AG09309 (cell line): ENCODE measurements at regions not wholly inside any gene's neighbourhood (a gene's known extent, or its start where the extent isn't known, plus 50 kb on each side); places are given as distances from the start of the nearest gene placed in this dataset.

Source experiments
- DNase-seq: peaks from one replicate; pipeline ENCODE4 v3.0.0-alpha.2; 2010; ENCODE audit warnings: low read depth
- H3K4me3 ChIP-seq: 2 replicates; pipeline ENCODE4 v1.5.1; 2011; ENCODE audit warnings: mild to moderate bottlenecking, low read depth, low read length, moderate library complexity; ENCODE audit not compliant: control insufficient read depth
- TF ChIP-seq, protein P1 (sequence below): IDR thresholded peaks from 2 replicates; pipeline ENCODE4 v1.5.1; 2011; ENCODE audit warnings: mild to moderate bottlenecking, low read depth, low read length, inconsistent platforms; ENCODE audit not compliant: insufficient read depth, control insufficient read depth; ENCODE audit errors: missing control alignments

DNA sequence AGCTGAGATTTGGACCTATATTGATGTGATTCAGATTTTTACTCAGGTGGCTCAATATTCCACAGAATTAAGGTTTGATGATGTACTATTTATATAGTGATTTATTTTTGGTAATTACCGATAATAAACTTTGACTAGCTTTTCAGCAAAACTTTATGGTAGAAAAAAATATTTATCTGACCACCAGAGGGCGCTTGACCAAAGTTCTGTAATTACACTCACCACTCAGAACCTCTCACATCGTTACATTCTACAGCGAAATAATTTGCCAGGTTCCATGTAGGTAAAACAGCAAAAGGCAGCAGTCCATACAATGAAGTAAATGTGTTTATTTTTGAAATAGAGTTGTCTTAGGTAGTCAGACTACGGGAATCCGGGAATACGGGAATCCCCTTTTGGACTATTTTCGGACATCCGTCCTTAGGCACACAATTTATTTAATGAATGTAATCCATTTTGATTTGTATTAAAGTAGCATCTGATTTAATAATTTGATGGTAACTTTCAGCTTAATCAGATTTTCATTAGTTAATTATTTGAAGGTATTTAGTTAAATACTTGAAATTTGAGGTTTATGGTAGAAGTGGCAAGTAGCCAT lies 143.0 kb upstream of the DDHD1 start:
- no peak overlapping the region for H3K4me3 ChIP-seq
- DNase-seq = no peak
- TF ChIP-seq, protein P1, sequence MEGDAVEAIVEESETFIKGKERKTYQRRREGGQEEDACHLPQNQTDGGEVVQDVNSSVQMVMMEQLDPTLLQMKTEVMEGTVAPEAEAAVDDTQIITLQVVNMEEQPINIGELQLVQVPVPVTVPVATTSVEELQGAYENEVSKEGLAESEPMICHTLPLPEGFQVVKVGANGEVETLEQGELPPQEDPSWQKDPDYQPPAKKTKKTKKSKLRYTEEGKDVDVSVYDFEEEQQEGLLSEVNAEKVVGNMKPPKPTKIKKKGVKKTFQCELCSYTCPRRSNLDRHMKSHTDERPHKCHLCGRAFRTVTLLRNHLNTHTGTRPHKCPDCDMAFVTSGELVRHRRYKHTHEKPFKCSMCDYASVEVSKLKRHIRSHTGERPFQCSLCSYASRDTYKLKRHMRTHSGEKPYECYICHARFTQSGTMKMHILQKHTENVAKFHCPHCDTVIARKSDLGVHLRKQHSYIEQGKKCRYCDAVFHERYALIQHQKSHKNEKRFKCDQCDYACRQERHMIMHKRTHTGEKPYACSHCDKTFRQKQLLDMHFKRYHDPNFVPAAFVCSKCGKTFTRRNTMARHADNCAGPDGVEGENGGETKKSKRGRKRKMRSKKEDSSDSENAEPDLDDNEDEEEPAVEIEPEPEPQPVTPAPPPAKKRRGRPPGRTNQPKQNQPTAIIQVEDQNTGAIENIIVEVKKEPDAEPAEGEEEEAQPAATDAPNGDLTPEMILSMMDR = peak; percentile 50

DNA sequence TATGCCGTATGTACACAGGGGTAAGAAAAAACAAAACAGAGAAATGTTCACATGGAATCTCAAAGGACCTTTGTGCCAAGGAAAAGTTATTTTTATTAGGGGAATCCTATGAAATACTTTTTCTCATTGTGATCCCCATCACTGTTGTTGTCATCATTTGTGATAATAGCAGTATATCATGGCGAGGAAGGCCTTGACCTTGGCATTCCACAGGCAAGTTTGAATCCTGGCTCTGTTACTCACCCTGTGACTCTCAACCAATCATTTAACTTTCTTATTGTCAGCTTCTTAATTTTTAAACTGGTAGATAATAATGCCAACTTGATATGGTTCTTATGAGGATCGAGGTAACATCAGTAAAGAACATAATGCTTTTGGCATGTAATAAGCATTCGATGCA lies 142.2 kb upstream of the DDHD1 start:
- no peak for DNase-seq
- H3K4me3 ChIP-seq = no peak overlapping the region
- TF ChIP-seq, protein P1 = no peak

DNA sequence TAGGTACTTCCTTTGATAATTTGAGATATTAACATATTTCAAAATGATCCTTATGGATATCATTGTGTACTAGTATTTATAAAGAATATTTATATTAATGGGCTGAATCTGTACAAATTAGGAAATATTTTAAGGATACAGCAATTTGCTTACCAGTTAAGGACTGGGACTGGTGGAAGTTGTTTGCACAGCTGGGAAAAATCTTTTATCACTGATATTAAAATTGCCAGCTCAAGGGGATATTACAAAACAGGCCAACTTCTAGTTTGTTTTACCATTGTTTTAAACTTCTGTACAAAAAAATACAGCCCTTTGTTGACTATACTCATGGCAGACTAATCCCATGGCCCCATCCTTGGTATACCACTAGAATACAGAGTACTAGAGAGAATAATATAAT lies 133.2 kb upstream of the DDHD1 start:
- no peak overlapping the region for H3K4me3 ChIP-seq
- TF ChIP-seq, protein P1 = no peak
- DNase-seq = no peak

DNA sequence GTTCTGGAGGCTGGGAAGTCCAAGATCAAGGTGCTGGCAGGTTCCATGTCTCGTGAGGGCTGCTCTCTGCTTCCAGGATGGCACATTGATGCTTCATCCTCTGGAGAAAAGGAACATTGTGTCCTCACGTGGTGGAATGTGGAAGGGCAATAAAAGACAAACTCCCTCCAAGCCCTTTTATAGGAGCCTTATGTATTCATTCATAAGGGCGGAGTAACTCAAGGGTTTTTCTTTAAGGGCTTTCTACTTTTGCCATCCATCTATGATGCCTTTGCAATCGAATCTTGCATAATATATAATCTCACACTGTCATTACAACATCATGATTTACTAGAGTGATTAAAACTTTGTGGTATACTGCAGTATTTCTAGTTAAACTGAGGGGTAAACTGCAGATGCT lies 132.7 kb upstream of the DDHD1 start:
- TF ChIP-seq, protein P1 = peak; percentile 10
- H3K4me3 ChIP-seq = no peak overlapping the region
- no peak for DNase-seq

DNA sequence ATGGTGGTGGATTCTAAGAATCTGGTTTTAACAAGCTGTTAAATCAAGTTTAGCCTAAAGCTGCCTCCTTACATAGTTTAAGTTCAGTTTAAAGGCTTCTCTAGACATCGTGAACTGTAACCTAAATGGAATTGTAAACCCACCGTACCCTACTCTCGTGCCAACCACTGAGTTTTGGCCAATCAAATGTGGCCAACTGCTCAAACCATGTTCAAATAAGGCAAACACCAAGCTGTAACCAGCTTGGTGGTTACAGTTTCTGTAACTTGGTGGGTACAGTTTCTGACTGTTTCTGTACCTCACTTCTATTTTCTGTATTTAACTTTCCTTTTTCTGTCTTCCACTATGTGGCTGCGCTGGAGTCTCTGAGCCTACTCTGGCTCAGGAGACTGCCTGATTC lies 131.9 kb upstream of the DDHD1 start:
- no peak for DNase-seq
- TF ChIP-seq, protein P1 = no peak
- no peak overlapping the region for H3K4me3 ChIP-seq

DNA sequence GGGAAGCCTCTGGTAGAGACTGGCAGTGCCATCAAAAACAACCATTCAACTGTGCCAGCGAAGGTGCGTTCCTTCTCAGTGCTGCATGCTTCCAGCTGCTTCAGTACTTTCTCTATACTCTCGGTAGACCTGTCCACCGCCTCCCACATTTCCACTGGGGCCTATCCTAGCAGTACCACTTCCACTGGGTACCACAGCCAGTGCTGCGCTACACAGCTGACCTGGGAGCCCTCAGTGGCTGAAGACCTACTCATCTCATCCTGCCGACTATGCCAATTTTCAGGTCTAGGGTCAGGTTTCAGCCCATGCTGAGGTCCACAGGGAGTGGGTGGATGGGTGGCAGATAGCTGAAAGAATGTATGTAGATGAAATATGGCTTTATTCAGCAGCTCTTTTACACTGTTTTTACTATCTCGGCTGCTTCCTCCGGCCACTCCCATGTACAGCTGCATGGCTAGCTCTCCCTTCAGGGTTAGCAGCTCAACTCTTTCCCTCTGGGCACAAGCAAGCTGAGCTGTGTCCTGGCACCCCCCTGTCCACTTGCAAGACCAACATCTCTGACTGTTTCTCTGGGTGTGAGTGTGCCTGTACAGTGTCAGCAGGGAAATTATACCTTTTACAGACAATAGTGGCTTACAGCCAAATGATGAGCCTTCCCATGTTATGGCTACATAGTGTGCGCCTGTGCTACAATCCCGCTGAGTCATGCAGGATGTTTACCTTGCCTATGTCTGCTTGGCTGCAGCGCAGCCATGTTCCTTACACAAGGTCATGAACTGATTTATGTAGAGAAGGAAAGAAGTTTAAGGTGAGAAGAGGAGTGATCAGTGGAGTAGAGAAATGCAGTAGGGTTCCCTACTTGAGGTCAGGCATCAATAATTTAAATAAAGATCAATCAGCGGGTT lies 125.7 kb upstream of the DDHD1 start:
- DNase-seq = no peak
- TF ChIP-seq, protein P1 = no peak
- no peak overlapping the region for H3K4me3 ChIP-seq
